ENCODE measurements at regions not wholly inside any gene's neighbourhood (a gene's known extent, or its start where the extent isn't known, plus 50 kb on each side); places are given as distances from the start of the nearest gene placed in this dataset.
"Not testable (repeated sequence)": the region's sequence is repeated elsewhere in the genome, so short reads cannot be mapped to it uniquely, and the experiment has no call there.

DNA sequence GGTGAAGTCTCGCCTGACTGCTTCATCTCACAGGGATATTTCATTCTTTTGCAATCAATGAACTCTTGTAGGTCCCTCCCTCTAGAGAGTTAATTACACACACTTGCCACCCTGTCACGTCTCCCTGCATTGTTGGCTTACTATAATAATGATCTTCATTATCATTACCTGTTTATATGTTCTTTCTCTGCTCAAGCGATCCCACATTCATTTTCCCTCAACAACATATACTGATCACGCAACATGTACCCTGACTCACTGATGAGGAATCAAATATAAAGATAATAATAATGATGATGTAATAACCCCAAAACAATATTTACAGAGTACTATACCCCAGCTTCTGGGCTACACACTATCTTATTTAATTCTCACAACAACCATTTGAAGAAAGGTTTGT lies 88.5 kb downstream of the FEM1C start:
- TF ChIP-seq, protein P1, sequence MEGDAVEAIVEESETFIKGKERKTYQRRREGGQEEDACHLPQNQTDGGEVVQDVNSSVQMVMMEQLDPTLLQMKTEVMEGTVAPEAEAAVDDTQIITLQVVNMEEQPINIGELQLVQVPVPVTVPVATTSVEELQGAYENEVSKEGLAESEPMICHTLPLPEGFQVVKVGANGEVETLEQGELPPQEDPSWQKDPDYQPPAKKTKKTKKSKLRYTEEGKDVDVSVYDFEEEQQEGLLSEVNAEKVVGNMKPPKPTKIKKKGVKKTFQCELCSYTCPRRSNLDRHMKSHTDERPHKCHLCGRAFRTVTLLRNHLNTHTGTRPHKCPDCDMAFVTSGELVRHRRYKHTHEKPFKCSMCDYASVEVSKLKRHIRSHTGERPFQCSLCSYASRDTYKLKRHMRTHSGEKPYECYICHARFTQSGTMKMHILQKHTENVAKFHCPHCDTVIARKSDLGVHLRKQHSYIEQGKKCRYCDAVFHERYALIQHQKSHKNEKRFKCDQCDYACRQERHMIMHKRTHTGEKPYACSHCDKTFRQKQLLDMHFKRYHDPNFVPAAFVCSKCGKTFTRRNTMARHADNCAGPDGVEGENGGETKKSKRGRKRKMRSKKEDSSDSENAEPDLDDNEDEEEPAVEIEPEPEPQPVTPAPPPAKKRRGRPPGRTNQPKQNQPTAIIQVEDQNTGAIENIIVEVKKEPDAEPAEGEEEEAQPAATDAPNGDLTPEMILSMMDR (IDR thresholded peaks at IDR 0.05; ENCODE audit: low read depth, low read length), result no peak
- DNase-seq (ENCODE audit: low read depth, low spot score), result no peak
- in situ Hi-C loops (cut with HindIII; ENCODE audit: low sequenced_read_pairs), result no loop called here
- no peak overlapping the region for H3K4me3 ChIP-seq (ENCODE audit: low read depth, low read length)

DNA sequence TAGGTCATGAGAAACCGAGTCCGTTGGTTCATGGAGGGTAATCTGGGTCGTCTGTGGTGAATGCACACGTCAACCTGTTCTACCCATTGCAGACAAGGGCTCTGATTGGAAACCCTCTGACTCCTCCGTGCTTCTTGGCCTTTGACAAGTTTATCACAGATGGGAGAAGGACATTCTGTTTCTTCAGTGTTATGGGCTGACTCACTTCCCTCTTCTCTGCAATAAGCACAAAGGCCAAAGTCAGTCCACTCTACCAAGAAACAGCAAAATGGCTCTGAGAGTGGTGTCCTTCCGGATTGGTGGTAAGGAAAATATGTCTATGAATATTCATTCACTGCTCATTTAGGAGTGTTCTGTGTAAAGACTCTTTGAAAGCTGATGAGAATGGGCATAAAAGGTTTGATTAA lies 89.3 kb downstream of the FEM1C start:
- in situ Hi-C loops (cut with HindIII; ENCODE audit: low sequenced_read_pairs), result no loop called here
- H3K4me3 ChIP-seq (ENCODE audit: low read depth, low read length), result no peak overlapping the region
- peak; percentile 80 for DNase-seq (ENCODE audit: low read depth, low spot score)
- TF ChIP-seq, protein P1 (IDR thresholded peaks at IDR 0.05; ENCODE audit: low read depth, low read length), result no peak

DNA sequence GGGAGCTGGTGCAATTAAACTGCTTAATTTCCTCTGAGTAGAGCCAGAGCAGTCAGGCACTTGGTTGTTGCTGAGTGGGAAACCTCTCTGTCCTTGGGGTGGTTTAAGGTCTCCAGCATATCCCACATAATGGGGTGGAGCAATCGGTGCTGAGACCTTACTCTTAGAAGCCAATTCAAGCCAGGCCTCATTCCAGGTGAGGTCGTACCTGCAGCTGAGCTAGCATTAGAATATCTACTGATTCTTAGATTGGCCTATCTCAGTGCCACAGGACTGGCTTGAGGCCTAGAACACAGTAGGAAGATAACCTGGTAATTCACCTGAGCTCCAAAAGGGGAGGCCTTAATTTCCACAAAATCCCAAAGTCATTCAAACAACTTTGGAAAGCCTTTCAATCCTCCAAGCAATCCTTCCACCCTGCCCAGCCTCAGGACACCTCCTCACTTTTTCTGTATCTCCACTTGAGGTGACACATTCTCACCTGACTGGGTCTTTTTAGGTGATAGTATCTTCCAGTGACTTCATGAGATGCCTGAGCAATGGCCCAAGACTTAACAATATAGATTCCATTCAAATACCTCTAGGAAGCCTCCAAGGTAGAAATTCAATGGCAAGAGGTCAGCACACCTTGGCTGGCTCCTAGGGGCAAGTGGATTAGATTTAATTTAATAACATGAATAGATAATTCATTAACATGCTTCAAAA lies 91.0 kb downstream of the FEM1C start:
- TF ChIP-seq, protein P1 (IDR thresholded peaks at IDR 0.05; ENCODE audit: low read depth, low read length), result no peak
- no peak for DNase-seq (ENCODE audit: low read depth, low spot score)
- in situ Hi-C loops (cut with HindIII; ENCODE audit: low sequenced_read_pairs), result no loop called here
- no peak overlapping the region for H3K4me3 ChIP-seq (ENCODE audit: low read depth, low read length)

DNA sequence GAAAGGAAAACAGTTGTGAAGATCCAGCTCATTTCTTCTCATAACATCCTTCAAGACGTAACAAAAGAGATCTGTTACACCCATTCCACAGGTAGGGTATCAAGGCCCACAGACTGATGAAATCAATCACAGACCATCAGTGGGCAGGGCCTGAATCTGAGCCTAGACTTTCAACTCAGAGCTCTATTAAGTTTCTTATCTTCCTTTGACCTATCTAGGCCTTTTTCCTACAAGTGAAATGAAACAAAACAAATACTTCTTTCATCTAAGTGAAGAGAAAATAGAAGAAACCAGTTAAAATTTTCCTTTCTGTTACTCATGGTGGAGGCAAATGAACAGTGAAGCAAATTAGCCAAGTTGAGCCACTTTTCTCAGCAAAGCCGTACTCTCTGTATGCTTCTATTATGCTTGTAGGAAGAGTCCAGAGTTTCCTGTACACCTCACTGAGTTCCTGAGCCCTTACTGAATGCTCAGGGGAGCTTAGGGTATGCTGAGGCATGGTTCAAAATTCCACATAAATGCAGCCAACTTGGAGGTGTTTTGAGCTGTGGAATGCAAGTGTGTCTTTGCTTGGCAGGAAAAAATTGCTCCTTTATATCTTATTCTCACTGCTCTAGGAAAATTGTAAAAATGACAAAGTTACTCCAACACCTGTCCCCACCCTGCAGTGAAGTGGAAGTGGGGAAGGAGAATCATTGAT lies 91.9 kb downstream of the FEM1C start:
- in situ Hi-C loops (cut with HindIII; ENCODE audit: low sequenced_read_pairs), result no loop called here
- TF ChIP-seq, protein P1 (IDR thresholded peaks at IDR 0.05; ENCODE audit: low read depth, low read length), result no peak
- DNase-seq (ENCODE audit: low read depth, low spot score), result no peak
- no peak overlapping the region for H3K4me3 ChIP-seq (ENCODE audit: low read depth, low read length)

DNA sequence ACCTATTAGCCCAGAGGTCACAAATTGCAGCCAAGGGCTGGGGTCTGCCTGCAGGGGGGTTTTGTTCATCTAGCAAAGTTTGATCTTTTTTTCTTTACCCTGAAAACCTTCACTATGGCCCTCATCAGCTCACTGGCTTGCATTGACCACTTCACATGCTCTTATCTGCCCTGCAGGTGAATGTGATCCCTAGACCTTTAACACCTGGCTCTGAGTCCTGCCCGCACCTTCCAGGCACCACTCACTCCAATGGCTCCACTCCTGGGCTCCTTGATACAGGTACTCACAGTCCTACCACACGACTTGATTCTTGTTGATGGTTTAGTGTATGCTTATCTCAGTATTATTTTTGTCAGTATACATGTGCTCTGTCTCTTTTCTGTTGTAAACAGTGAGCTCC lies 92.5 kb downstream of the FEM1C start:
- DNase-seq (ENCODE audit: low read depth, low spot score), result no peak
- H3K4me3 ChIP-seq (ENCODE audit: low read depth, low read length), result no peak overlapping the region
- in situ Hi-C loops (cut with HindIII; ENCODE audit: low sequenced_read_pairs), result no loop called here
- TF ChIP-seq, protein P1 (IDR thresholded peaks at IDR 0.05; ENCODE audit: low read depth, low read length), result no peak

DNA sequence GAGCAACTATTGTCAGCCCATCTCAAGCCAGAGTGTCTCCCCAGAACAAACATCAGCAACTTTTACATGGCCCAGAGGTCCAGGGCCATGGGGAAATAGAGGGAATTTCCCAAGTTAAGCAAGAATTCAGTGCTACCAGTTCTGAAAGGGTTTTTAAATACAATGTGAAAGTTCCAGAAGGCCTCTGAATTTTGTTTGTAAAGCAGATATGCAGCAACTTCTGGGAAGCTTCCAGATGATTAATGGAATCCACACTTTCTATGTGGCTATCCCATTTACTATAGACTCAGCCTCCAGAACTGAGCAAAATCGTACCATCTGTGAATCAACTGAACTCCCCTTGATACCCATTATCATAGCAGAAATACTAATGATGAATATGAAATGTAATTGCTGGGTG lies 93.8 kb downstream of the FEM1C start:
- in situ Hi-C loops (cut with HindIII; ENCODE audit: low sequenced_read_pairs), result no loop called here
- DNase-seq (ENCODE audit: low read depth, low spot score), result peak; percentile 65
- TF ChIP-seq, protein P1 (IDR thresholded peaks at IDR 0.05; ENCODE audit: low read depth, low read length), result no peak
- H3K4me3 ChIP-seq (ENCODE audit: low read depth, low read length), result no peak overlapping the region

DNA sequence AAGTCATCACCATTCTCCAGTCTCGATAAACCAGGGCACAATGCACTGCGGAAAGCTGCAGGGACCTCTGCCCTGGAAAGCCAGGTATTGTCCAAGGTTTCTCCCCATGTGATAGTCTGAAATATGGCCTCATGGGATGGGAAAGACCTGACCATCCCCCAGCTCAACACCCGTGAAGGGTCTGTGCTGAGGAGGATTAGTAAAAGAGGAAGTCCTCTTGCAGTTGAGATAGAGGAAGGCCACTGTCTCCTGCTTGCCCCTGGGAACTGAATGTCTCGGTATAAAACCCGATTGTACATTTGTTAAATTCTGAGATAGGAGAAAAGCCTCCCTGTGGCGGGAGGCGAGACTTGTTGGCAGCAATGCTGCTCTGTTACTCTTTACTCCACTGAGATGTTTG lies 95.9 kb downstream of the FEM1C start:
- in situ Hi-C loops (cut with HindIII; ENCODE audit: low sequenced_read_pairs), result not testable (repeated sequence)

More for the DNA sequence above, 95.9 kb downstream of the FEM1C start:
- not testable (repeated sequence) for H3K4me3 ChIP-seq (ENCODE audit: low read depth, low read length); DNase-seq (ENCODE audit: low read depth, low spot score)

Measured in astrocyte of the spinal cord (primary cell).